Ammon's horn (tissue), 1 donor: ENCODE measurements at regions not wholly inside any gene's neighbourhood (a gene's known extent, or its start where the extent isn't known, plus 50 kb on each side); places are given as distances from the start of the nearest gene placed in this dataset.
A peak's percentile ranks its signal among the peaks of the same experiment; 100 is the strongest.

Experiments
- DNase-seq: peaks from one replicate; pipeline ENCODE4 v3.0.0-alpha.2; 2016; ENCODE audit warnings: low spot score

DNA sequence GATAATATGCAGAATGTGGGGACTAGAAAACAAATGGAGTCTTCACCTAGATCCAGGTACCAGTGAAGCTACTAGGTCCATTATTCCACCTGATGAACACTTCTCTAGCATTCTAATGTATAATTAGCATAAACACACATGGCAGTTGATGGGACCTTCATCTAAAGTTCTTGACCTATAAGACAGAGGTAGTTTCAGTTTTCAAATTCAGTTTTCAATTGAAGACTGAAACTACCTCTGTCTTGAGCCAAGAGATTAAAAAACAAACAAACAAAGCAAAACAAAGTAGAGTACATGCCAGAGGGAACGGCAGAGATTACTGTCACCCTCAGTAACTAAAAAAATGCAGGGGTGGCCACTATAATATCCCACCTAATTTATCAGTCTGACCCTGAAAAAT, 199.9 kb upstream of the NEIL3 start:
- DNase-seq = no peak

DNA sequence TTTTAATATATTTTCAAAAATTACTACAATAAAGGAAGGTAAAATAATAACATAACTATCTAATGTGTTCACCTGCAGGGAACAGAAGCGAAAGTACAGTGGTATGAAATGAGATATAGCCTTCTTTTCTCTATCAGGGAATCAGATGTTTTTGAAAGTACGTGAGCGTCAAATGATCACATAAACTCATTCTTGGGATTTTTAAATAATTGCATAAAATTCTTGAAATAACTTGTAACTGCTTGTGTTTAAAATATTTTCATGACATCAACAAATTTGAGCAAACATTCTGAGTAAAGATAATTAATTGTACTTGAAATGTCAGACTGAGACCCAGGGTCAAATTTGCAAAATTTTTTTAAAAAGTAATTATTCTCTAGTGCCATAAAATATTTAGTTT, 193.5 kb upstream of the NEIL3 start:
- no peak for DNase-seq

DNA sequence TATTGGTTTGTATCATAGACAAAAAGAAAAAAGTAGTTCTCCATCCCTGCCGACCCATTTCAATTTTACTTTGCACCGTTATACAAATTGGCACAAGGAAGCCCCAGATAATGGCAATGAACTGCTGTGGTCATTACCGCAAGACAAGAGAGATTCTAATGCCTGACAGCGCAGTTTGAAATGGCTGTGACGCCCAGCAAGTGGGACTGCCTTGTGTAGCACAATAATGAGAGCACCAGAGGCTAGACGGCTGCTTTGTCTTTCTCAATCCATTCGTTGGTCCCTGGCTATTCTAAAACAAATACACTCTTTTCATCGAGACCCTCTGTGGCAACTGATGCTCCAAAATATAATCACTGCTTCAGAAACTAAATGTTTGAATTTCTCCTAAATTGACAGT, 192.4 kb upstream of the NEIL3 start:
- peak; percentile 37 for DNase-seq

DNA sequence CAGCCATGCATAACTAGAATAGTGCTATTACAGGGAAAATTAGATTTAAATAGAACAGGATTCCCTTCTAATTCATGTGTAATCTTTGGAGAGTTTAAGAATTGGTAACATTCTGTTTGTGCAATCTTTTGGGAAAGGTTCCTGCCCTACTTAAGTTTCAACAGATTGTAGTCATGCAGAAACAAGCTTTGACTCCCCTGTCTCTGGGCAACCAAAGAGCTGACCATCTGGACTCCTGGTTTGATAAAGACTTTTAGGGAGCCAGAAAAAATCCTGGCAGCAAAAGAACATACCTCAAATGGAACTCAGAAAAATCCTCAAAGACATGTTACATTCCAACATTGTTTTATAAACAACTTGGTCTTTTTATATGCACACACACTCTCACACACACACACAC, 191.1 kb upstream of the NEIL3 start:
- DNase-seq = peak; percentile 16

DNA sequence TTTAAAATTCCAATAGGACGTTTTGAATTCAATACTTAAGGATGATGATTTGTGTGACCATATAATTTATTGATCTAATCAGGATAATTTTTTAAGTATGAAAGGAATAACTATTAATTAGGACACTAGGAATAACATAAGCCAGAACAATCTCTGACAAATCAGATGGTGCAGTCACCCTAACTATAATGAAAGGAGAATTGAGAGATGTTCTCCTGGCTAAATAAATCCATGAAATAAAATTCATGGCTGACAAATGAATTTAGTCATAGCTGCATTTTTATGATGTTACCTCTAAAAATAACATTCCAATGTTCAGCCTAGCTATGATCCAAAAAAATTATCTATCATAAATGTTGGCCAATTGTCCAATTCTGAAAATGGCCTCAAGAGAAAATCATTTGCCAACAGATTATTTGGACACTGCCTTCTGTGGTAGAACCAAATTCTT, 190.6 kb upstream of the NEIL3 start:
- DNase-seq = no peak

DNA sequence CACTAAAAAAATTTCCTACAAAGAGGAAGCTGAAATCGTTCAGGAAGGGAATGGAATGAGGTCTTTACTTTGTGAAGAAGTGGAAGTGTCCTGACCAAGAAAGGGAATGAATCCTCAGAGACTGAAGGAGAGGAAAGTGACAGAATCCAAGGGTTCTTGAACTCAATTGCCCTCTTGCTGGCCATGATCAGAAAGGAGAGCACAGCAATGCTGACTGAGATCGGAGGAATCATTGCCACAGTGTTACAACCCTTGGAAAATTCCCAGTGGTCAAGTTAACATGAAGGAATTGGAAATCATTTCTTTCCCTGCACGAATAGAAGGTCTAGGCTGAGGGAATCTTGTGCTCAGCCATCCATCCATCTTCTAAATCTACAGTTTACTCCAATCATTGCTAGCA, 190.0 kb upstream of the NEIL3 start:
- DNase-seq = no peak

DNA sequence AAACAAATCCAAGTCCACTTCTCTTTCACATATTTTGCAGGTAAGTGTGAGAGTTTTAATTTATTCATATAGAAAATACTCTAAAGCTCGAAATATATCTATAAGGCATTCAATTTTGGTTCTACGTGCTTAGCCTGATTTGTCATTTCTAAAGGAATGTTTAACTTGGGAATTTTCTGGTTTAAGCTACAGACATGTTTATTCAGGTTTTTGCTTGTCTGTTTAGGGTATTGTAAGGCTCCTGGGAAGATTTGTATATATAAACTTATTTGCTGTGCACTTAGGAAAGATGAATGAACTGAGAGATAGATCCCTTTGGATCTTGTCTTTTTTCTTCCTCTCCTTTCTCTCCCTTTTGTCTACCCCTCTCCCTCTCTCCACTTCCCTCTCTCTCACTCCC, 185.9 kb upstream of the NEIL3 start:
- DNase-seq = no peak

DNA sequence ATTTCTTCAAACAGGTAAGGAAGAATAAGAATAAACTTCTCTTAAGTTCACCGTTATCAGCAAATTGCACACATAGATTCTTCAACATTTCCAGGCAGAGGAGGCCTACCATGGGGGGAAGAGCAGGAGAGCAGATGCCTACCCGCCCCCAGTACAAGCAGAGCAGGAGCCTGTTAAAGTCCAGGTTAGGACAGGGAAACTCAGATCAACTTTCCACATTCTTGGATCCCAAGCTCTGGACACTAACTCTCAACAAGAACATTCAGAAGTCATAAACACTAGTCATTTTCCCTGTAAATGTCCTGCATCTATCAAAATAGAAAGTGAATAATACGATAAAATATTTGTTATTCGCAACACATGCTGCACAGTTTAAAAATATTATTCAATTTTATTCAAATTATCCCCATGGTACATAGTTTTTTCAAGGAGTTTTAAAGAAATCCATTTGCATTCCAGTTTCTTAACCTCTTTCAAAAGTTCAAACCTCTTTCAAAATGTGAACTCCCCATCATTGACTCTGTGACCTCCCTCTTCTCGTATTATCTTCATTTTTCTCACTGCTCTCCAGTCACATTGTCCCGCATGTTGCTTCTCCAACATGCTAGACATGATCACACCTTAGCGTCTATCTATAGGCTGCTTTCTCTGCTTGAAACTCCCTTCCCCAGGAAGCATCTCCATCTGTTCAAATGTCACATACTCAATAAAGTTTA, 185.2 kb upstream of the NEIL3 start:
- no peak for DNase-seq

DNA sequence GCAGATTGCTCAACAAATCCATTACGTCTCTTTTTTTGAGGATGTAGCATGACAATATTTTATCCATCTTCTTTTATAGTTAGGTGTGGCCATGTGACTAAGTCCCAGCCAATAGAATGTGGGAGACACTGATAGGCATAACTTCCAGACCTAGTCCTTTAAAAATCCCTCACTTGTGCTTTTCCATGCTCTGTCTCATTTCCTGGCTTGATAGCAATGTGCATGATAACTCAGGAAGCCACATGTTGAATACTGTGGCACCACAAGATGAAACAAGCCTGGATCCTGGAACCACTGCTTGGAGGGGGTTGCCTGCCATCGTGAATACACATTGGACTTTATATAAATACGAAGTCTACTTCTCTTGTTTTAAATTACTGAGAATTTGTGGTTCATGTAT, 184.0 kb upstream of the NEIL3 start:
- no peak for DNase-seq

DNA sequence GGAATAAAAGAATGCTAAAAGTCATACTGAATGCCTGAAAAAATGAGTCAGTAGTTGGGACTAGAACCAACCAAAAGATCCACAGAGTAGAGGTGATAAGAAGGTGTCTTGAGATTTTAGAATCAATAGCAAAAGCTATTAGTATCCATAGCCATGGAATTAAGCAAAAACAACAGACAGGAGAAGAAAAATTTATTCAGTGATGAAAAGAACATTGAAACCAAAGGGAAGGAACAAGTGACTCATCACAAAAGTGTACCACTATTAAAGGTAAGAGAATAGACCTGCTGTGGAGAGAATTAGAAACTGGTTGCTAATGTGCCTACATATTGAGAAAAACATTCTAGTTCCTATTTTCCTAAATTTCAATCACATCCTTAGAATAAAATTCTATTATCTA, 182.0 kb upstream of the NEIL3 start:
- DNase-seq = no peak

DNA sequence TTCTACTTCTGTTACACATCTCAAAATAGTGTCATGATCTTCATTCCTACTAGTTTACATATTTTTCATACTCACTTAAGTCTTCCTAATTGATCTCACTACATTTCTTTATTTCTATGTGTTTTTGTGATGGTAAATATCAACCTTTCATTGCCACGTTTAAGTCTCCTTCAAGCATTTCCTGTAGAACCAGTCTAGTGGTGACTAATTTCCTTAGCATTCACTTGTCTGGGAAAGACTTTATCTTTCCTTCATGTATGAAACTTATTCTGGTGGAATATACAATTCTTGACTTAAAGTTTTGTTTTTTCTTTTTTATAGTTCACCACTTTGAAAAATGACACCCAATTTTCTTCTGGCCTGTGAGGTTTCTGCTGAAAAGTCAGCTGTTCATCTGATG, 181.4 kb upstream of the NEIL3 start:
- no peak for DNase-seq

DNA sequence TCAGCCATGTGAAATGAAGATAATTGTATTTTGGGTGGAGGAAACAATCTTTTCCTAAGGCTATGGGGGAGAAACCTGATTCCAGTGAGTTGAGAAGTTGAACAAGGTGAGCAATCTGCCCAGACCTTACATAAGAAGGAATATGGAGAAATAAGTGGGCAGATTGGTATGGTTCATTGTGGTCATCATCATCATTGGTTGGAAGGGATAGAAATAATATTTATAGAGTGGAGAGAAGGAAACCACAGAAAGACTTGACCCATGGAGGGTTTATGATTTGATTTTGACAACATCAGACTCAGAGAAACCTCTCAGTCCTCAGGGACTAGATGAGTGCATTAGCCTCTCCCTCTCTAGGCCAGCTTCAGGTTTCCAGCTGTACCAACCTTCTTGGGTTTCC, 177.9 kb upstream of the NEIL3 start:
- DNase-seq = no peak

DNA sequence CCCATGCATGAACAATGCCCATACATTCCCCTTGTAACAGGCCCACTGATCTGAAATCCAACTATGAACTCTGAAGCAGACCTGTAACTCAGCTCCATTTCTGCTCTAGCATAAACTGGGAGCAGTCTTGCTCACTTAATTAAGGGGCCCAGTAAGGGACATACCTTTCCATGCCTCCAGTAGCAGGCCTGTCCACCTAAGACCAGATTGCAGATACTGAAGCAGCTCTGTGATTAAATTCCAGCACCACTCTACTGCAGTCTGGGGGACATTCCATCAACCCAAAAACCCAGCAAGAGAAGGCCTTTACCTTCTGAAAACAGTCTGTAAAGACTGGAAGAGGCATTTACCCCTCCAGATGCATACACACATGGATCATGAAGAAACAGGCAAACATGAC, 162.0 kb upstream of the NEIL3 start:
- no peak for DNase-seq

DNA sequence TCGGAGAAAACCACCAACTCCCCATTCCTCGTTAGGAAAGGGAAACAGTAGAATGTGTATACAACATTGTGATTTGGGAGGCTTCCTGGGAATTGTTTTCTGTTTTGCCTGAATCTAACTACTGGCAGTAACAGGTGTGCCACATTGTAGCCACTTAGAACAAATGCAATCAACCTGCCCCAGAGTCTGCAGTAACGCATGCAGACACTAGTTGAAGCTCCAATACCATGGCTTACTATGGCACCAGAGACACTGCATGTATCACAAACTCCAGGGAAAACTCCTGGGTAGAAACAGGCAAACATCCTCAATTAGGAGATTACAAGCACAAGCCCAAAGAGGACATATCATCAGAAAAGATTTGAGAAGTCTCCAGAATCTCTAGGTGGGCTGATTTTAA, 154.2 kb upstream of the NEIL3 start:
- no peak for DNase-seq

DNA sequence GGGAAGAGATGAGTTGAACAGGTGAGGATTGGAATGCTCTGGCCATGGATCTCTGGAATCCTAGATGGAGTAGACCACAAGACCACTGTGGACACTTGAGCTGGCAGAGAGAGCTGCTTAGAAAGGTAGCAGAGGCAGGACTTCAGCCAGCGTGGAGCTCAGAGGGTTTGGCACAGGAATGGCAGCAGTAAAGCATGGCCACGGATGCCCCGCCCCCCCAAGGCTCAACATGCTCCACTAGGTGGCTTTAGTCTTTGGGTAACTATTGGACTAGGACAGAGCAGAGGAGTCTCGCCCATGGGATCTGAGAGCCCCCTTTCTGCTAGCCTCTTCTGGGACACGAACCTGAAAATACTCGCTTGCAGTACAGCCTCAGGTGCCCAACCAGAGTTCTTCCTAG, 150.1 kb upstream of the NEIL3 start:
- DNase-seq = no peak

DNA sequence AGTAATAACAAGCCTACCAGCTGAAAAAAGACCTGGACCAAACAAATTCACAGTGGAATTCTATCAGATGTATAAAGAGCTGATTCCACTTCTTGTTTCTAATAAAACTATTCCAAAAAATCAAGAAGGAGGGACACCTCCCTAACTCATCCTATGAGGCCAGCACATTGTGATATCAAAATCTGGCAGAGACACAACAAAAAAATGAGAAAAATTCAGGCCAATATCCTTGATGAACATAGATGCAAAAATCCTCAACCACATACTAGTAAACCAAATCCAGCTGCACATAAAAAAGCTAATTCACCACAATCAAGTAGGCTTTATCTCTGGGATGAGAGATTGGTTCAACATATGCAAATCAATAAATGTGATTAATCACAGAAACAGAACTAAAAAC, 147.9 kb upstream of the NEIL3 start:
- no peak for DNase-seq

DNA sequence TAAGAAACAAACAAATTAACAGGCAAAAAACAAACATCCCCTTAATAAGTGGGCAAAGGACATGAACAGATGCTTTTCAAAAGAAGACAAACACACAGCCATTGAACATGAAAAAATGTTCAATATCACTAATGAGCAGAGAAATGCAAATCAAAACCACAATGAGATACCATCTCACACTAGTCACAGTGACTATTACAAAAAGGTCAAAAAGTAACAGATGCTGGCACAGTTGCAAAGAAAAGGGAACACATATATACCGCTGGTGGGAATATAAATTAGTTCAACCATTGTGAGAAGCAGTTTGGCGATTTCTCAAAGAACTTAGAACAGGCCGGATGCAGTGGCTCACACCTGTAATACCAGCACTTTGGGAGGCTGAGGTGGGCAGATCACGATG, 146.1 kb upstream of the NEIL3 start:
- no peak for DNase-seq

DNA sequence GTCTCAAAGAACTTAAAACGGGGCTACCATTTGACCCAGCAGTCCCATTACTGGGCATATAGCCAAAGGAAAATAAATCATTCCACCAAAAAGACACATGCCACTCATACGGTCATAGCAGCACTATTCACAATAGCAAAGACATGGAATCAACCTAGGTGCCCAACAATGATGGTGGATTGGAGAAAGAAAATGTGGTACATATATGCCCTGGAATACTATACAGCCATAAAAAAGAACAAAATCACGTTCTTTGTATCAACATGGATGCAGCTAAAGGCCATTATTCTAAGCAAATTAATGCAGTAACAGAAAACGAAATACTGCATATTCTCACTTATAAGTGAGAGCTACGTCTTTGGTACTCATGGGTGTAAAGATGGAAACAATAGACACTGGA, 138.1 kb upstream of the NEIL3 start:
- no peak for DNase-seq

DNA sequence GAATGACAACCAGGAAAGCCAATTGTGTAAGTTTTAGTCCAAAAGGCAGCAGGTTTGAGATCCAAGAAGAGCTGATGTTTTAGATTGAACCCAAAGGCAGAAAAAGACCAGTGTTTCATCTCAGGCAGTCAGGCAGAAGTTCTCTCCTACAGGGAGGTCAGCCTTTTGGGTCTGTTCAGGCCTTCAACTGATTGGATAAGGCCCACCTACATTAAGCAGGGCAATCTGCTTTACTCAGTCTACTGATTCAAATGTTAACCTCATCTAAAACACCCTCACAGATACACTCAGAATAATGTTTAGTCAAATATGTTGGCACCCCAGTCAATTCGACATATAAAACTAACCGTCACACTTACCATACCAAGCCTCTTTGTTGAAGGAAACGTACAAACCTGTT, 134.2 kb upstream of the NEIL3 start:
- no peak for DNase-seq

DNA sequence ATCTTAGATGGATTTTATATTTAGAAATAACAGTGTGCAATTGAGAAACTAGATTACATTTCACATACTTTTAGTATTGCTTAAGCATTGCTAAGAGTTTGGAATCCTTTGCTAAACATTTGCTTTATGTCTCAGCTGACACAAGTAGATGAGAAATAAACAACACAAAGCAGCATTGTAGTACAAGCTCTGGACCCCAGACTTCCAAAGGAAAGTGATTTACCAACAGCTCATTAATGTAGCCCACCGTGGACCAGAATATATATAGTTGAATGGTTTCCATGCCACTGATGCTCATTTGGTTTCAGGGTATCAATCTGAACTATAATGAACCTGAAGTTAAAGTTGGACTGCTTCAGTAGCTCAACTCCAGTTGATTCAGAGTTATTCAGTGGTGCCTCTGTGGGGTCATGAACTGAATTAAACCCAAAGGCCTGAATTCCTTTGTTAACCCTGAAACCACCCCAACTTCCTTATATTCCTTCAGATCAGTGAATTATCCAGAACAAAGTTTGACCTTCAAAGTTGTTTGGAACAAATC, 132.1 kb upstream of the NEIL3 start:
- no peak for DNase-seq

DNA sequence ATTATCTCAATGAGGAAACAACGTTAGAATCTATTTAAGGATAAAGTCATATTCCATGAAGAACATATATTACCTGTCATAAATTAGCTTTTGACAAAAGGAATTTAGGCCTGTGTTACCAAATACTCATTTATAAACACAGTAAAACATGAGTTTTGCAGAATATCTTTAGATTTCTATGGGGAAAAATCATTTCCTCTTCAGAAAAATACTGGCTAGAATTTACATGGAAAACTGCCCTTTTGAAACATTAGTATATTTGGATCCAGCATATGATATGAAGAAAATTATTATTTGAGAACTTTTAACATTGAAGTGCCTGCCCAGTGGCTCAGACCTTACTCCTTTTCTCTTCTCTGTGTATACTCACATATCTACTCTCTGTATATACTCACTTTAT, 131.4 kb upstream of the NEIL3 start:
- no peak for DNase-seq

DNA sequence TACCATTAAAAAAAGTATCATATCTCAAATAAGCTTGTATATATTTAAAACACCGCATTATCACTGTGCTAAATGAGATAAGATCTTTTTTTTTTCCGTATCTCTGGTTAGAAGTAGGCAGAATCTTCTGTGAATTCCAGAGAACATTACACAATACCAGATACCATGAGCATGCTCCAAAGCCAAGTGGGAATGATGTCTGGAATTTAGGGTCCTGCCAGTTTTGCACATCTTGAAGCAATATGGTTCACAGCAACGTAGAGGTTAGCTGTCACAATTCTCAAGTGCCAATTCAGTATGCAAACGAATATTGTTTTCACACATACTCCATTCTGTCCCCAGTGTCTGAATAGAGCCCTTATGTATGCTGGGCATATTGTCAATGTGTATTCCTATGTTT, 127.5 kb upstream of the NEIL3 start:
- no peak for DNase-seq

DNA sequence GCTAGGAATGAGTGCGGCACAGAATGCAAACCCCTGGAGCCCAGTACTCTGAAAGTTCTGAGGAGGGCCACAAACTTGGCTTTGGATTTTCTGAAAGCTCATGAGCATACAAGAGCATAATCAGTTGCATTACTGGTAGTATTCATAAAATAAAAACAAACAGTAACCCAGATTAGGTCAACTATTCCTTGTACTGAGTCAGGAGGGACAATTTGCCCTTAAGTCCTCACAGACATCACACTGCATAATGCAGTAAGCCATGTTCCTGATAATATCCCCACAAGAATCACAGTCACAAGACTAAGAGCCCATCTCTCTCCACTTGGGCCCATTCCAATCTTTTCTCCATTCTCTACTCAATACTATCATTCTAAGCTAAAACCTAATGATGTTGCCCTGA, 126.9 kb upstream of the NEIL3 start:
- no peak for DNase-seq

DNA sequence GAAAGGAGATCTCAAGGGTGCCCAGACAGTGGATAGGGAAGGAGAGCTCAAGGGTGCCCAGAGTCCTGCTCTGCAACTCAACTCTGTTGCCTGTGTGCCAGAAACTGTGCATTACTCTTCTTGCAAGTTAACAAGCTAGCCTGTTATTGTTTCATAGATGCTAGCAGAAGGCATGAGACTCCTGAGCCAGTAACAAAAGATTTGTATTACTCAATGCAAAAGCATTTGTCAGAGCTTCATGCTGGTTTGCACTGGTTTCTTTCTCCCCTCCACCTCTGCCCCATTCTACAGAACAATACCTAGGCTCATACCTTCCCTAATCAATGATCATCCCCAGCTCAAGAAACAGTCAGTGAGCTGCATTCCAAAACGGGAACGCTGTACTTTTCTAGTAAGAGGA, 124.5 kb upstream of the NEIL3 start:
- DNase-seq = no peak
